ENCODE measurements at regions not wholly inside any gene's neighbourhood (a gene's known extent, or its start where the extent isn't known, plus 50 kb on each side); places are given as distances from the start of the nearest gene placed in this dataset.

DNA sequence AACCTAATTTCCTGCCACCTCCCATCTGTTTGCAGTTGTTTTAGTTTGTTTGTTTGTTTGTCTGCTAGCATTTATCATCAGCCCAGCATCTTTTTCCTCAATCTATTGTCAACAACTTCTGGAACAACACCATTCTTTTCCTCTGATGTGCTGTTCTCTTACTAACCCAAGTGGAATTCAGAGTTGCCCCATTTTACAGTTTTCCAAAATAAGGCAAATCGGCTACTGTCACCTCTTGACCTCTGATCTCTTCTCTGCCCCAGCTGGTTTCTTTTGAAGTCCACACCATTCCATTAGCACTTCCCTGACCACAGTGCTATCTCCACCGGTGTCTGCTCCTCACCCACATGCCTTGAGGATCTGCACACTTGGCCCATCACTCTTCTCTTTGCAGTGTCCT is 102.4 kb downstream of the EFNB2 start:
- no peak for DNase-seq

- no peak for DNase-seq
These were observed 102.8 kb downstream of the EFNB2 start for GRCh38 chr13:106432636-106433035.

DNA sequence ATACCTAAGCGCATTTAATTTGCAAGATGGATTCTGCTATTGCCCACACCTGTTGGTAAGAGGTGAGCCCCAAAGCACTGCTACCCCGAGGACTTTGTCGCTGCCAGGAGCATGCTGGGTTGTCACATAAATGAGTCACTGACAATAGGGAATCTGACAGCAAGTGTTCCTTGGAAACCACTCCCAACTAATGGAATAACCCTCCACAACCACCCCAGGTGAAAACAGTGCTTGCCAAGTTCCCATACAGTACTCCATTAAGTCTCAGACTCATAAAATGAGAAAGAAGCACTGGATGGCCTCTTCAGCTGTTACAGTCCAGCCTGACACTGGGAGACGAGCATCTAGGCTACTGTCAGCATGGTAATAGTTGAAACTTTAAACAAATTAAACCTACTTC is 108.6 kb downstream of the EFNB2 start:
- no peak for DNase-seq

DNA sequence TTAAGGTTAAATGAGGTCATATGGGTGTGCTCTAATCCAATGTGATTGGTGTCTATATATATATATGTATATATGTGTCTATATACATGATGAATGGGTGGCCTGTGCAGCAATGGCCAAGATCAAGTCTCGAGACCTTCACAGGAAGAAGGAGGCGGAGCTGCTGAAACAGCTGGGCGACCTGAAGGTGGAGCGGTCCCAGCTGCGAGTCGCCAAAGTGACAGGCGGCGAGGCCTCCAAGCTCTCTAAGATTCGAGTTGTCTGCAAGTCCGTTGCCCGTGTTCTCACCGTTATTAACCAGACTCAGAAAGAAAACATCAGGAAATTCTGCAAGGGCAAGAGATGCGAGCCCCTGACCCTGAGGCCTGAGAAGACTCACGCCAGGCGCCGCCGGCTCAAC is 109.8 kb downstream of the EFNB2 start:
- no peak for DNase-seq

- DNase-seq: no peak
These were observed 110.7 kb downstream of the EFNB2 start for GRCh38 chr13:106424805-106425204.

DNA sequence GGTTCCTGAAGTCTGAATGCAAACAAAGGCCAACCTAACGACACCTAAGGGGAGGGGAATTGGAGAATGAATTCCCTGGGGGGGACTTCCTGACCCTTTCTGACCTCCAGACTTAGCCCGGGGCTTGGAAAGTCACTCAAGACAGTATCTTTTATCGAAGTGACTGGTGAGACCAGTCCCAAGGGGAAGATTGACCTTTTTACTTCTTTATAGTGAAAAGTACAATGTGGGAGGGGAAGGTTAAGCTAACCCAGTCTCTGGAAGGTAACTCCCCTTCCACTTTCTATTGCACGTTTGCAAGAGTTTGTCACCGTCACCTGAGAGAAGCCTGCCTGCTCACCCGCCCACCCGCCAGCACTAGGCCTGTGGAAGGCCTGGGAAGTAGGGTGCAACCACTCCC is 111.9 kb downstream of the EFNB2 start:
- DNase-seq: no peak

GRCh38 chr13:106418556-106418955 is 116.9 kb downstream of the EFNB2 start:
- no peak for DNase-seq

GRCh38 chr13:106417467-106418110 is 117.9 kb downstream of the EFNB2 start:
- no peak for DNase-seq

GRCh38 chr13:106416645-106417044 is 118.8 kb downstream of the EFNB2 start:
- no peak for DNase-seq

- DNase-seq: no peak
These were observed 119.5 kb downstream of the EFNB2 start for GRCh38 chr13:106415971-106416370.

DNA sequence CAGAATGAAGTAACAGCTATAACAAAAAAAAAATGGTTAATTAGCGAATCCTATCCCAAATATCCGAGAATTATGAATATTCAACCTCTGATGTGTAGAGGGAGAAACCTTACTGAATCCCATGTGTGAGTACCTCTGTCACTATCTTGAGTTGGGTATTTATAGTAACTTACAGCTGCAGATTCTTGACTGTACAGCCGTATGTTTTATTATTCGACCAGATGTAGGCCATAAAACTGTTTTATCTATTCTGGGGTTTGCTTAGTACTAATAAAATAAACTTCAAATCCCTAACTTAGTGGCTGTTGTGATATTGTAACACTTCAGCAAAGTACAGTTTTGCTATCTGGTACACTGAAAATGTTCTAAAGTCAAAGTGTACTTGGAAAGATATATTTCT is 120.0 kb downstream of the EFNB2 start:
- DNase-seq: no peak

GRCh38 chr13:106407338-106407737 is 128.1 kb downstream of the EFNB2 start:
- no peak for DNase-seq

DNA sequence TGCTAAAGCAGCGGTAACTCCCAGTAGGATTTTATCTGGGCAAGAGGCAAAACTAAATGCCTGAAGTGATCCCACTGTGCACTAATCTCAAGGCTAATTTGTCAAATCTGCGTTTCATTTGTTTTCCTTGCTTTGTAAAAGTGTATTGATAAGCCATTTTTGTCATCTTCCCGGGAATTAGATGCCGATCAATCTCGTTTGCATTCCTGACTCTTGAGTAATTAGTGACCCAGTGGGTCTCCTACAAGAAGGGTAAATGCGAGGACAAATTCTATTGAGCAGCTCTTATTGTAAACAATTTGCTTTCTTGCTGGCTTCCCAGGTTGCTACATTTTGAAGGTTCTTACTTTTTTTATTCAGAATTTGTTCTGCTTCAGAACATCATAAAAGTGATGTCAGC is 129.7 kb downstream of the EFNB2 start:
- DNase-seq: no peak

- DNase-seq: no peak
These were observed 132.2 kb downstream of the EFNB2 start for GRCh38 chr13:106403280-106403679.

DNA sequence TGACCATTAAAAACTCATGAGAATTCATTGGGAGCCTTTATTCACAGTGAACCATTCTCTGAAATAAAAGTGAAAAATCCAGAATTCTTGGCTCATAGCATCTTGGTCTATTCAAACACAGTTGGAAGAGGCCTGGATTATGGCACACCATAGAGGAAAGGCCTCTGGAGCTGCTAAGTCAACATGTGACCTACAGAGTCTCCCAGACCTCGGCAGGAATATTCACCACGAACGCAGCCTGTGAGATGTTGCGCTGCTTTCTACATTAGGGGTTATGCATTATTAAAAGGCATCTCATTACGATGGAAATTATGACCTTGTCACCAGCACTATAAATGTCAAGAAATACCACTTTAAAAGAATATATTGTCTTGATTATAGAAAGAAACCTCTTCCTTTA is 132.6 kb downstream of the EFNB2 start:
- DNase-seq: no peak

DNA sequence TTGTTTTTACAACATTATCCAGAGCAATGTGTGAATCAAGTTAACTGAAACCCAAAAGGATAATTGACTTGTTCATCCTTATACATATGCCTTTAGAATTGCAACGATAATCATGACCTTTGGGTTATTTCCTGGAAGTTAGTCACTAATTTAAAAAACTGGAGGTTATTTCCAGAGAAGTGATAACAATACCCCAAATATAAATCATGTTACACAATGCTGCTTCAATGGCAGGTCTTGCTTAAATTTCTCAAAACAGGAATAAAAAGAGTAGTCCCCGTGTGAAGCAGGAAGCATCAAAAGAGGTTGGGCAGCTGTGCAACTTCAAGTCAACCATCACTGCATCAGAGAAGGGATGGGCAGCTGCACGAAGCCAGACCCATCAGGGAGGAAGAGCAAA is 134.4 kb downstream of the EFNB2 start:
- no peak for DNase-seq

DNA sequence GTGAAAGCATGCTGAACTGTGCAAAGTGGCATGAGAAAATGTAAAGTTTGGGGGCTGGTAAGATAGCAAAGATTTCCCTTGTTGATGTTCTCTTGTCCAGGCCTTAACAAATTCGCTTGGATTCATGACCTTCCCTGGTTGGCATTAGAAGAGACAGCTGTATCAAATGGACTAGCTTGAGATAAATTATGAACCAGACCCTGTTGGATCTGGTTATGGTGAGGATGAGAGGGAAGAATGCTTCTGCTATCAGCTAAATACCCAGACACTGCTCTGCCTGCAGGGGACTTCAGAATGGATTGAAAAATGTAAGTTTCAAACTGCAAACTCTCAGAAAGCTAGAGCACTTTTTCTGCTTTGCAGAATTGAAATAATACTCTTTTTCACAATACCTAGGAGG is 135.2 kb downstream of the EFNB2 start:
- no peak for DNase-seq

DNA sequence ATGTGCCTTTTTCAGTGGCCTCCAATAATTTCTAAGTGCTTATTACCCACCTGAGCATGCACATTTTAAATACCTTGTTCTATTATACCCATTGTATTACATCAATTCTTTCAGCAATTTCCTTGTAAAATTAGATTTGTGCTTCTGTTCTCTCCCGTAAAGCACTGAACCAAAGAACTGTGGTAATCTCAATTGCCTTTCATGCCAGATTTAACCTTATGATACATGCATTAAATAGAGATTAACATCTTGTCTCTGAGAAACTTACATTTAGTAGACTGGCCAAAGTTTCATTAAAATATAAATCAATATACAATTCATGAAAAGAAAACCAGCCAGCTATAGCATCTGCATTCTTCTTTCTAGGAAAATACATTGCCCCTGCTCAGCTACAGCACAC is 137.2 kb downstream of the EFNB2 start:
- no peak for DNase-seq

DNA sequence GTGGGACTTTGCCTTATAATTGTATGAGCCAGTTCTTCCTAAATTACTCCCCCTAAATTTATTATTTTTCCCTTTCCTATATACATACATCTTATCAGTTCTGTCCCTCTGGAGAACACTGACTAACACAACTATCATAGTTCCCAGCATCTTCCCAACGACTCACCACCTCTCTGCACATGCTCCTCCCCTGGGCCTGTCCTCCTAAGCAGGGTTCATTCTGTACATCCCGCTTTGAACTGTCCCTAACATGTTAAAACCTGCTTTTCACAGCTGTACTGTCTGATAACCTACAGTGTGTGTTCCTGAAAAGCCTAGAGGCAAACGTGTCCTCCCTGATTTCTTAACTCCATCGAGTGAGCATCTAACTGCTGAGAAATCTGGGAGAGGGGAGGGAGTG is 141.7 kb downstream of the EFNB2 start:
- no peak for DNase-seq

GRCh38 chr13:106391681-106392080 is 143.8 kb downstream of the EFNB2 start:
- no peak for DNase-seq

GRCh38 chr13:106391271-106391670 is 144.2 kb downstream of the EFNB2 start:
- no peak for DNase-seq

GRCh38 chr13:106390367-106390766 is 145.1 kb downstream of the EFNB2 start:
- no peak for DNase-seq

GRCh38 chr13:106385654-106386053 is 149.8 kb downstream of the EFNB2 start:
- DNase-seq: no peak

DNA sequence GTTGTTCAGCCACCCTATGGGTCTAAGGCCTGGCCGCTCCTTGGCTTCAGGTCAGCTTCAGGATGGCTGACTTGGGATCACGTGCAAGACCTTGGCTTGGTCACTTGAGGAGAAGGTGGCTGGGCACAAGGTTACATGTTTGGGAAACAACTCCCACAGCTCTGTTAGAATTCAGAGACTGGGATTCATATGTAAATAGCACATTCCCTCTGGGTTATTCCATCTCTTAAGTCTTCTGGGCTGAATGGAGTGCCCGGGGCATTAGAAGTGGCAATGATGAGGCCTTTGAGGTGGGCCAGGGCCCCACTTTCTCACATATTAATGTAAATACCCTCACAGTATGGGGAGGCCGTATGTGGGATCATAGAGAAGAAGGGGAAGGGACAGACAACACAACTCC is 150.9 kb downstream of the EFNB2 start:
- DNase-seq: no peak

- no peak for DNase-seq
These were observed 151.7 kb downstream of the EFNB2 start for GRCh38 chr13:106383791-106384190.

- DNase-seq: no peak
These were observed 152.9 kb downstream of the EFNB2 start for GRCh38 chr13:106382534-106382933.

Measured in MV-4-11 (cell line).